Psoas muscle (tissue), 7 donors: ENCODE measurements at regions not wholly inside any gene's neighbourhood (a gene's known extent, or its start where the extent isn't known, plus 50 kb on each side); places are given as distances from the start of the nearest gene placed in this dataset.

Experiments
- ATAC-seq, 4 donors: fragments of 200-7000 bp; cut with Tn5 transposase; one replicate each; pipeline ENCODE4 v1.9.1; 2020; ENCODE audit warnings: moderate library complexity in 3 of 4, mild to moderate bottlenecking in 2 of 4
- DNase-seq, 2 donors: peaks; one replicate each; pipeline ENCODE4 v3.0.0-alpha.2; 2020
- H3K27ac ChIP-seq: fragments of 200-600 bp; one replicate; pipeline ENCODE4 v1.8.0; 2022
- H3K27me3 ChIP-seq, 3 donors: fragments of 200-600 bp in 1 of 3; one replicate each; pipeline versions ENCODE4 v1.6.1 to v1.8.0; 2013 to 2022; ENCODE audit warnings: low read length in 2 of 3, mild to moderate bottlenecking in 2 of 3, moderate library complexity in 1 of 3; ENCODE audit not compliant: insufficient read depth in 3 of 3
- H3K36me3 ChIP-seq, 2 donors: fragments of 200-600 bp in 1 of 2; one replicate each; pipeline versions ENCODE4 v1.6.1 to v1.8.0; 2013 to 2022; ENCODE audit warnings: low read depth in 1 of 2, mild to moderate bottlenecking in 1 of 2, moderate library complexity in 1 of 2; ENCODE audit not compliant: insufficient read depth in 1 of 2
- H3K4me1 ChIP-seq: fragments of 200-600 bp; one replicate; pipeline ENCODE4 v1.8.0; 2022
- H3K4me3 ChIP-seq: fragments of 200-600 bp; one replicate; pipeline ENCODE4 v1.8.0; 2022; ENCODE audit warnings: mild to moderate bottlenecking
- H3K9me3 ChIP-seq: fragments of 200-600 bp; one replicate; pipeline ENCODE4 v1.8.0; 2022
- WGBS, 3 donors: extraction: QIAGEN DNeasy Blood & Tissue Kit; methylation state at CpG; one replicate each; pipeline versions ENCODE4 v1.1.6 to v1.1.7; 2013; 5-methylcytosine and 5-hydroxymethylcytosine counted together
- intact Hi-C, 2 donors: fragments of 100-400 bp; cut with DNase I; formaldehyde crosslinking; loops; one replicate each; pipeline versions ENCODE4 v1.11.0 to v1.14.2; 2022
- TF ChIP-seq, protein P1 (sequence below): fragments of 200-600 bp; IDR thresholded peaks from one replicate; pipeline ENCODE4 v1.8.0; 2022; ENCODE audit warnings: antibody characterized with exemption
- donor health status: healthy with polysubstance abuse.
- donor health status: DM: no; HTN: no; CAD: no; lungs with moderate emphysema.
- donor health status: Bipolar disorder and iron deficiency.
- donor health status: healthy.
- donor health status: DM: yes; HTN: yes; CAD: no.
- donor health status: DM: no; HTN: no; CAD: no.
- donor health status: DM: yes; HTN: yes; CAD: no.

DNA sequence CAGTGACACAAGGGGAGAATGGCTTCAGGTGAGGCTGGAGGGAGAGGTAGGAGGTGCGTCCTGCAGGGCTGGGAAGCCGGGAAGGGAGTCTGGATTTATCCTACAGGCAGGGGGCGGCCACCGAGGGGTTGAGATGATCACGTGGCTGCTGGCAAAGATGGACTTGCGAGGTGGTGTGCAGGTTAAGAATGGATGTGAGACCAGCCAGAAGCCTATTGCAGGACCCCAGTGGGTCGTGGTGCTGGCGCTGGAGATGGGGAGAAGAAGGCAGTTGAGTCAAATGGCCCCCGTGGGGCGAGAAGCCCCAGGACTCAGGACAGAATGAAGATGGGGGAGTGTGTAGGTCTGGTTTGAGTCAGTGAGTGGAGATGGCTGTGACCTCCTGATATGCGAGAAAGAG is 183.1 kb downstream of the FAM43A start:
- no peaks in the 10 kb centered on the region for H3K36me3 ChIP-seq
- WGBS, 3 donors, result 86 to 89% (median 87%) methylated on average over 11 of the region's 11 CpGs
- ATAC-seq (no peak), DNase-seq (no peak)
- intact Hi-C loops, result loop anchor here in 1 of 2 donors (10.0 kb wide), 1 partner anchor 236 kb away; no protein-coding TSS in a partner anchor
- no peaks in the 10 kb centered on the region for H3K9me3 ChIP-seq
- H3K27me3 ChIP-seq, result no peaks in the 10 kb centered on the region
- TF ChIP-seq, protein P1, sequence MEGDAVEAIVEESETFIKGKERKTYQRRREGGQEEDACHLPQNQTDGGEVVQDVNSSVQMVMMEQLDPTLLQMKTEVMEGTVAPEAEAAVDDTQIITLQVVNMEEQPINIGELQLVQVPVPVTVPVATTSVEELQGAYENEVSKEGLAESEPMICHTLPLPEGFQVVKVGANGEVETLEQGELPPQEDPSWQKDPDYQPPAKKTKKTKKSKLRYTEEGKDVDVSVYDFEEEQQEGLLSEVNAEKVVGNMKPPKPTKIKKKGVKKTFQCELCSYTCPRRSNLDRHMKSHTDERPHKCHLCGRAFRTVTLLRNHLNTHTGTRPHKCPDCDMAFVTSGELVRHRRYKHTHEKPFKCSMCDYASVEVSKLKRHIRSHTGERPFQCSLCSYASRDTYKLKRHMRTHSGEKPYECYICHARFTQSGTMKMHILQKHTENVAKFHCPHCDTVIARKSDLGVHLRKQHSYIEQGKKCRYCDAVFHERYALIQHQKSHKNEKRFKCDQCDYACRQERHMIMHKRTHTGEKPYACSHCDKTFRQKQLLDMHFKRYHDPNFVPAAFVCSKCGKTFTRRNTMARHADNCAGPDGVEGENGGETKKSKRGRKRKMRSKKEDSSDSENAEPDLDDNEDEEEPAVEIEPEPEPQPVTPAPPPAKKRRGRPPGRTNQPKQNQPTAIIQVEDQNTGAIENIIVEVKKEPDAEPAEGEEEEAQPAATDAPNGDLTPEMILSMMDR, result no peak
- no peak overlapping the region for H3K4me3 ChIP-seq
- H3K27ac ChIP-seq, result no peak overlapping the region
- peaks cover 23% of the 10 kb centered on the region for H3K4me1 ChIP-seq

DNA sequence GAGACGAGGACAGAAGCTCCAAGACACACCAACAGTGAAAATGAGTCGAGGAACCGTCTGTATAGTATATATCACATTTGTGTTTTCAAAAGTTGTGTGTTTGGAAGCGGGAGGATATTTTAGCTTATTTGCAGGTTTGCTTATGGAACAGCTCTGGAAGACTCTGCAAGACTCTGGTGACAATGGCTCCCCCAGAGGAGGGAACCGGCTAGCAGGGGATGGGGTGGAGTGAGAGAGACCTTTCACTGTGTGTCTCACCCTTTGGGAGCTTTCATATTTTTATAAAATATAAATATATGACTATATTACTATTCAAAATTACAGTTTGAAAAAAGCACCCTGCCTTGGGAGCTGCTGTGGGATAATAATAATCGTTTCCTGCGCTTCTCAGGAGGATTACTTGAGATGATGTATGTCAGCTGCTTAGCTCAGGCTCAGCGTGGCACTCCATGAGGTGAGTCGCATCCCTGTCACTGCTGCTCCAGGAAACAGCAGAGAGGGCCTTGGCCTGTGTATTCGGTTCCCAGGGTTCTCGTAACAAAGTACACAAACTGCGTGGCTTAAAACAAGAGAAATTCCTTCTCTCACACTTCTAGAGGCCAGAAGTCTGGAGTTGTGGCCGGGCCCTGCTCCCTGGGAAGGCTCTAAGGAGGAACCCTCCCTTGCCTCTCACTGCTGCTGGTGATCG is 183.9 kb downstream of the FAM43A start:
- WGBS, 3 donors, result 92 to 94% (median 94%) methylated on average over 14 of the region's 14 CpGs
- H3K27me3 ChIP-seq, result no peaks in the 10 kb centered on the region
- TF ChIP-seq, protein P1, result no peak
- H3K27ac ChIP-seq, result no peak overlapping the region
- no peak for ATAC-seq
- no peaks in the 10 kb centered on the region for H3K36me3 ChIP-seq
- H3K4me1 ChIP-seq, result peaks cover 23% of the 10 kb centered on the region
- intact Hi-C loops, result loop anchor here (5.0 to 10.0 kb wide), 2 partner anchors 42 to 235 kb away; no protein-coding TSS in a partner anchor
- DNase-seq, result no peak
- H3K9me3 ChIP-seq, result no peaks in the 10 kb centered on the region
- H3K4me3 ChIP-seq, result no peak overlapping the region

DNA sequence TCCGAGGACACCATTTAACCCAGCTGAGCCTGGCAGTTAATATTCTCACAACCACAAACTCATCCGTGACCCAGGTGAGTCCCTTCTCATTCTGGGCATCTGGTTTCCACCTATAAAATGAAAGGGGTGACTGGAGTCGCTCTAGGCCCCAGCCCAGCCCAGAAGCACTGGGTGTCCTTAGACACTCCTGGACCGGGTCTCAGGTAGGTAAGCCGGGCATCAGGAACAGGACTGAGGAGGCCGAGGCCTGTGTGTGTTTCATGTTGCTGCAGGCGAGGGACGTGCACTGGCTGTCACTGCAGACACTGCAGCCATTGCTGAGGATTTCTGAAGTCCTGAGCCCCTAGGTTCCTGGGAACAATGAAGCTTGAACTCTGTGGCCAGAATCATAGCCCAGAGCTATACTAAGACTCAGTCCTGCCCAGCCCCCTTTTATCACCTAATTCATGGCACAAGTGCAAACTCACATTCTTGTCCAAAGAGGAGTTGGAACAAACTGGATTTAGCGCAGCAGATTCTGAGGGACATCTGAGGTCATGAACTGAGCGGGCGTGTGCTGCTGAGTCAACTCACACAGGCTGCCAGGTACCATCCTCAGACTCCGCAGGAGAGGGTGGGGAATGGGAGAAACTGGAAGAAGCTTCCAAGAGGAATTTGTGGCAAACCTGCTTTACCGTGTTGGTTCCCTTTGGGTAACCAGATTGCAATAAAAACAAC is 184.9 kb downstream of the FAM43A start:
- WGBS, 3 donors, result 50 to 66% (median 57%) methylated on average over 13 of the region's 13 CpGs
- DNase-seq (no peak), ATAC-seq (peak; percentile 45 to 80 (median 59))
- TF ChIP-seq, protein P1, result no peak
- Histone ChIP-seq H3K4me1 (peaks cover 23% of the 10 kb centered on the region), H3K27me3 (no peaks in the 10 kb centered on the region), H3K36me3 (no peaks in the 10 kb centered on the region), H3K27ac (no peak overlapping the region), H3K9me3 (no peaks in the 10 kb centered on the region), H3K4me3 (no peak overlapping the region)
- intact Hi-C loops, result loop anchor here in 1 of 2 donors (5.0 kb wide), 1 partner anchor 43 kb away; no protein-coding TSS in a partner anchor

DNA sequence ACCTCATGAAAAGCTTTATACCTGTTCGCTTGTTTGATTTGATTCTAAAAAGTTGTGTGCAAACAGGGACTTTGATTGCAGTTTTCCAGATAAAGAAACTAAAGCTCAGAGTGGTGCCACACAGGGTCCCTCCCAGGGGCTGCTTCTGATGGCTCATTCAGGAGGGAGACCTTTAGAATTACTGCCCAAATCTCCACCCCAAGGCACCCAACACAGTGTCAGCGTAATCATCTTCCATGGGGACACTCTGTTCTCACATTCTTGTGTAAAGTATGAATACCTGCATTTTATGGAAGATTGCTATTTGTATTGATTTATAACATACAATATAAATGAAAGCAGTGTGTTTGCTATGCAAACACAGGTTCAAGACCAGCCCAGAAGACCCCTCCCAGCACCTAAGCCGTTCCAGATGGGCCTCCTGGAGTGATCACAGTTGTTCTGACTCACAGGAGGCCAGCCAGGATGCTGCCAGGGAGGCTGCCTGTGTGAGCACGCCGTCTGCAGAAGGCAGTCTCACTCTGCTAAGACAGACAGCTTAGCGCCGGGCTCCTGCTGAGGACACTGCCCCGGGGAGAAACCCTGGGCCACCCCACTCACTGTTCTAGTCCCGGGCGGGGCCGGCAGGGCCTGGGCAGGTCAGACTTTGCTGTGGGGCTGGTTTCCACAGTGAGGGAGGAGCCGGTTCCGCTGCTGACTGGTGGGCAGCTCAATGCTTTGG is 185.6 kb downstream of the FAM43A start:
- no peaks in the 10 kb centered on the region for H3K9me3 ChIP-seq
- intact Hi-C loops, result loop anchor here in 1 of 2 donors (5.0 kb wide), 1 partner anchor 44 kb away; no protein-coding TSS in a partner anchor
- H3K36me3 ChIP-seq, result no peaks in the 10 kb centered on the region
- TF ChIP-seq, protein P1, result no peak
- 17 to 23% (median 21%) methylated on average over 13 of the region's 13 CpGs for WGBS, 3 donors
- peak; percentile 64 to 85 for DNase-seq
- no peak overlapping the region for H3K4me3 ChIP-seq
- H3K27me3 ChIP-seq, result no peaks in the 10 kb centered on the region
- peak; percentile 82 to 92 (median 88) for ATAC-seq
- peak overlapping the region; percentile 31 for H3K27ac ChIP-seq
- peaks cover 23% of the 10 kb centered on the region for H3K4me1 ChIP-seq
